ENCODE measurements at regions not wholly inside any gene's neighbourhood (a gene's known extent, or its start where the extent isn't known, plus 50 kb on each side); places are given as distances from the start of the nearest gene placed in this dataset.

DNA sequence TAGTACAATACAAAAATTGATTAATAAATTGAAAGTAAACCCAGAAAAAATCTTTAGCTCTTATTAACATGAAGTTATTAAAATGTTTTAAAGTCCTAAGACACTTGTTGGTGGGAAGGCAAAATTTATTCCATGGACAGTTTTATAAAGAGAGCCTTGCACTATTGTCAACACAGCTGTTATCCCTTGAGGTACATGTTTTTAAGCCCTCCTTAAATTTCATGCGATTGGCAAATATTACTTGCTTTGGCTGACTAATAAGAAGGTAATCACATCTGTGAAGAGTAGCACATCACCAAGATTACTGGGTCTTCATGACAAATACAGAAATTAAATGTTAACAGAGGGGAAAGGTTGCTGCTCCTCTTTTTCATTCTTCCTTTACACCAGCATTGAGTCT, 611.1 kb downstream of the BRINP3 start:
- Mint-ChIP-seq H3K4me3 (no peak overlapping the region), H3K36me3 (ENCODE audit: low read depth) (no peaks in the 10 kb centered on the region), H3K4me1 (ENCODE audit: low read depth) (no peaks in the 10 kb centered on the region), H3K9me3 (no peaks in the 10 kb centered on the region), H3K27ac (no peak overlapping the region), H3K27me3 (no peaks in the 10 kb centered on the region)
- Histone ChIP-seq H3K36me3 (ENCODE audit: insufficient read depth, low read length) (no peaks in the 10 kb centered on the region), H3K27ac (ENCODE audit: low read depth in 1 of 2, low read length in 2 of 2) (no peak overlapping the region), H3K9me3 (ENCODE audit: control insufficient read depth in 1 of 2, insufficient read depth in 1 of 2, low read length in 2 of 2) (peaks cover 0 to 4% of the 10 kb centered on the region in 2 experiments), H3K4me3 (ENCODE audit: low read length) (no peak overlapping the region), H3K4me1 (ENCODE audit: insufficient read depth, low read length) (no peaks in the 10 kb centered on the region), H3K27me3 (ENCODE audit: control insufficient read depth in 1 of 2, insufficient read depth in 2 of 2, low read length in 2 of 2) (no peaks in the 10 kb centered on the region)
- ATAC-seq (ENCODE audit: poor library complexity) (no peak), DNase-seq (no peak)
- CTCF ChIA-PET = no interaction called here
- TF ChIP-seq, protein P1, sequence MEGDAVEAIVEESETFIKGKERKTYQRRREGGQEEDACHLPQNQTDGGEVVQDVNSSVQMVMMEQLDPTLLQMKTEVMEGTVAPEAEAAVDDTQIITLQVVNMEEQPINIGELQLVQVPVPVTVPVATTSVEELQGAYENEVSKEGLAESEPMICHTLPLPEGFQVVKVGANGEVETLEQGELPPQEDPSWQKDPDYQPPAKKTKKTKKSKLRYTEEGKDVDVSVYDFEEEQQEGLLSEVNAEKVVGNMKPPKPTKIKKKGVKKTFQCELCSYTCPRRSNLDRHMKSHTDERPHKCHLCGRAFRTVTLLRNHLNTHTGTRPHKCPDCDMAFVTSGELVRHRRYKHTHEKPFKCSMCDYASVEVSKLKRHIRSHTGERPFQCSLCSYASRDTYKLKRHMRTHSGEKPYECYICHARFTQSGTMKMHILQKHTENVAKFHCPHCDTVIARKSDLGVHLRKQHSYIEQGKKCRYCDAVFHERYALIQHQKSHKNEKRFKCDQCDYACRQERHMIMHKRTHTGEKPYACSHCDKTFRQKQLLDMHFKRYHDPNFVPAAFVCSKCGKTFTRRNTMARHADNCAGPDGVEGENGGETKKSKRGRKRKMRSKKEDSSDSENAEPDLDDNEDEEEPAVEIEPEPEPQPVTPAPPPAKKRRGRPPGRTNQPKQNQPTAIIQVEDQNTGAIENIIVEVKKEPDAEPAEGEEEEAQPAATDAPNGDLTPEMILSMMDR (IDR thresholded peaks at IDR 0.05) = no peak
- intact Hi-C loops (cut with DNase I, micrococcal nuclease) = no loop called here
- POLR2A ChIA-PET = no interaction called here

- Histone ChIP-seq H3K36me3 (ENCODE audit: insufficient read depth, low read length) (no peaks in the 10 kb centered on the region), H3K4me3 (ENCODE audit: low read length) (no peak overlapping the region), H3K27me3 (ENCODE audit: control insufficient read depth in 1 of 2, insufficient read depth in 2 of 2, low read length in 2 of 2) (no peaks in the 10 kb centered on the region), H3K9me3 (ENCODE audit: control insufficient read depth in 1 of 2, insufficient read depth in 1 of 2, low read length in 2 of 2) (peaks cover 0 to 4% of the 10 kb centered on the region in 2 experiments), H3K27ac (ENCODE audit: low read depth in 1 of 2, low read length in 2 of 2) (no peak overlapping the region), H3K4me1 (ENCODE audit: insufficient read depth, low read length) (no peaks in the 10 kb centered on the region)
- intact Hi-C loops (cut with DNase I, micrococcal nuclease) = no loop called here
- DNase-seq (no peak), ATAC-seq (ENCODE audit: poor library complexity) (no peak)
- H3K27me3 Mint-ChIP-seq = no peaks in the 10 kb centered on the region
- ChIA-PET POLR2A (no interaction called here), CTCF (interaction anchor here (1.3 kb wide), 1 partner anchor 9 kb away, joined by 5 read pairs; no protein-coding TSS in a partner anchor)
- H3K4me3 Mint-ChIP-seq = no peak overlapping the region
- H3K27ac Mint-ChIP-seq = no peak overlapping the region
- no peaks in the 10 kb centered on the region for H3K4me1 Mint-ChIP-seq (ENCODE audit: low read depth)
- peaks cover 2% of the 10 kb centered on the region for H3K9me3 Mint-ChIP-seq
- TF ChIP-seq, protein P1 (IDR thresholded peaks at IDR 0.05) = no peak
- no peaks in the 10 kb centered on the region for H3K36me3 Mint-ChIP-seq (ENCODE audit: low read depth)
Observed at GRCh38 chr1:189868021-189868420, 609.6 kb downstream of the BRINP3 start.

GRCh38 chr1:189874715-189875435, 602.8 kb downstream of the BRINP3 start:
- H3K9me3 Mint-ChIP-seq = peaks cover 7% of the 10 kb centered on the region
- ChIA-PET CTCF (no interaction called here), POLR2A (no interaction called here)
- no peaks in the 10 kb centered on the region for H3K4me1 ChIP-seq (ENCODE audit: insufficient read depth, low read length)
- H3K36me3 ChIP-seq (ENCODE audit: insufficient read depth, low read length) = no peaks in the 10 kb centered on the region
- H3K4me3 Mint-ChIP-seq = no peak overlapping the region
- intact Hi-C loops (cut with DNase I, micrococcal nuclease) = no loop called here
- H3K27me3 ChIP-seq (ENCODE audit: control insufficient read depth in 1 of 2, insufficient read depth in 2 of 2, low read length in 2 of 2) = no peaks in the 10 kb centered on the region
- TF ChIP-seq, protein P1 (IDR thresholded peaks at IDR 0.05) = no peak
- H3K27ac Mint-ChIP-seq = no peak overlapping the region
- no peaks in the 10 kb centered on the region for H3K27me3 Mint-ChIP-seq
- ATAC-seq (ENCODE audit: poor library complexity) (no peak), DNase-seq (no peak)
- no peaks in the 10 kb centered on the region for H3K36me3 Mint-ChIP-seq (ENCODE audit: low read depth)
- H3K4me1 Mint-ChIP-seq (ENCODE audit: low read depth) = no peaks in the 10 kb centered on the region
- no peak overlapping the region for H3K27ac ChIP-seq (ENCODE audit: low read depth in 1 of 2, low read length in 2 of 2)
- H3K4me3 ChIP-seq (ENCODE audit: low read length) = no peak overlapping the region
- no peaks in the 10 kb centered on the region for H3K9me3 ChIP-seq (ENCODE audit: control insufficient read depth in 1 of 2, insufficient read depth in 1 of 2, low read length in 2 of 2)
